Uterus (tissue), 2 donors: ENCODE measurements at regions not wholly inside any gene's neighbourhood (a gene's known extent, or its start where the extent isn't known, plus 50 kb on each side); places are given as distances from the start of the nearest gene placed in this dataset.

ENCODE experiments used
- POLR2A ChIP-seq, 2 donors: fragments of 450-650 bp; IDR thresholded peaks; one replicate each; pipeline ENCODE4 v1.6.1; 2016; ENCODE audit warnings: antibody characterized with exemption in 2 of 2, mild to moderate bottlenecking in 1 of 2, moderate library complexity in 1 of 2
- TF ChIP-seq, protein P1 (sequence below), 4 experiments: fragments of 200-600 bp in 2 of 4; fragments of 450-650 bp in 2 of 4; sonication (generic) in 2 of 4; IDR thresholded peaks; one replicate each; pipeline ENCODE4 v1.5.1; 2016 to 2019; ENCODE audit warnings: antibody characterized with exemption in 4 of 4, mild to moderate bottlenecking in 2 of 4, moderate library complexity in 1 of 4

- no peak for TF ChIP-seq POLR2A (IDR thresholded peaks at IDR 0.05)
- TF ChIP-seq, protein P1, sequence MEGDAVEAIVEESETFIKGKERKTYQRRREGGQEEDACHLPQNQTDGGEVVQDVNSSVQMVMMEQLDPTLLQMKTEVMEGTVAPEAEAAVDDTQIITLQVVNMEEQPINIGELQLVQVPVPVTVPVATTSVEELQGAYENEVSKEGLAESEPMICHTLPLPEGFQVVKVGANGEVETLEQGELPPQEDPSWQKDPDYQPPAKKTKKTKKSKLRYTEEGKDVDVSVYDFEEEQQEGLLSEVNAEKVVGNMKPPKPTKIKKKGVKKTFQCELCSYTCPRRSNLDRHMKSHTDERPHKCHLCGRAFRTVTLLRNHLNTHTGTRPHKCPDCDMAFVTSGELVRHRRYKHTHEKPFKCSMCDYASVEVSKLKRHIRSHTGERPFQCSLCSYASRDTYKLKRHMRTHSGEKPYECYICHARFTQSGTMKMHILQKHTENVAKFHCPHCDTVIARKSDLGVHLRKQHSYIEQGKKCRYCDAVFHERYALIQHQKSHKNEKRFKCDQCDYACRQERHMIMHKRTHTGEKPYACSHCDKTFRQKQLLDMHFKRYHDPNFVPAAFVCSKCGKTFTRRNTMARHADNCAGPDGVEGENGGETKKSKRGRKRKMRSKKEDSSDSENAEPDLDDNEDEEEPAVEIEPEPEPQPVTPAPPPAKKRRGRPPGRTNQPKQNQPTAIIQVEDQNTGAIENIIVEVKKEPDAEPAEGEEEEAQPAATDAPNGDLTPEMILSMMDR (IDR thresholded peaks at IDR 0.05) = no peak
Observed at GRCh38 chr1:184300446-184300845, 86.4 kb upstream of the C1orf21 start.
